ENCODE measurements at regions not wholly inside any gene's neighbourhood (a gene's known extent, or its start where the extent isn't known, plus 50 kb on each side); places are given as distances from the start of the nearest gene placed in this dataset.
"Not testable (repeated sequence)": the region's sequence is repeated elsewhere in the genome, so short reads cannot be mapped to it uniquely, and the experiment has no call there.

DNA sequence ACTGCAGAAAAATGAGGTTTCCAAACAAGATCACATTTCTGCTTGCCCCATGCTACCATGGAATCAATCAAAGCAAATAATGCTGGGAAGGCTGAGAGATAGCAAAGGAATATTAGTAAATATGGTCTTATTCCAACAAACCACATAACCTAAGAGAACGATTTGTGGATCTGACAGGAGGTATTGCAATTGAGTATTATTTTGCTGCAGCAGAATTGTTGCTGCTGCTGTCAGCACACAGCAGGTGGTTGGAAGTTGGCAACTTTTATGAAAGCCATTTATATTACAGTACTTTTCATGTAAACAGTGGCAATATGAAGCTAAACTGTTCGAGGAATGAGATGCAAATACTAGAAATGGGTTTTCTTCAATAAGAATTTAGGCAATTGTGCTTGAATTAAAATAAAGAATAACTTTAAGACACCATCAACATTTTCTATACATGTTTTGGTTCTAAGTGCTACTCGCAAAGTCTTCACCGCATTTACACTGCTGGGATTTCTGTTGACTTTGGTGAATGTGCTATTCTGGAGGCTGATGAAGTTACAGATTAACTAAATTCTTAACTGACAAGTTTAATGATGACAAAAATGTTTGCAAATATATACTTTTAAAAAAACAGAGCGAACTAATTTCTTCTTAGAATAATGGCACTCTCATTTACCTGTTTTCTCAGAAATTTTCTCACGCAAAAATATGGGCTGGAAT is 1285.7 kb downstream of the CNTNAP5 start:
- TF ChIP-seq YY1 (IDR thresholded peaks at IDR 0.05; ENCODE audit: insufficient read depth, insufficient read length), result no peak
- no peak for TF ChIP-seq SUZ12 (IDR thresholded peaks at IDR 0.05; ENCODE audit: extremely low read depth, insufficient read depth, insufficient read length)
- TF ChIP-seq ZNF274 (IDR thresholded peaks at IDR 0.05; ENCODE audit: low read depth, low read length), result no peak
- no peak for DNase-seq (ENCODE audit: low read depth, low spot score)
- Histone ChIP-seq H3K9me3 (ENCODE audit: insufficient read depth, low read length) (no peaks in the 10 kb centered on the region), H3K9ac (ENCODE audit: insufficient read length, low read depth) (no peak overlapping the region), H3K4me3 (ENCODE audit: insufficient read length, low read depth) (no peak overlapping the region), H3K36me3 (ENCODE audit: insufficient read depth, insufficient read length, low read length) (no peaks in the 10 kb centered on the region), H3K4me1 (ENCODE audit: insufficient read depth, insufficient read length) (no peaks in the 10 kb centered on the region), H3K27me3 (ENCODE audit: insufficient read depth, insufficient read length) (no peaks in the 10 kb centered on the region)

- Histone ChIP-seq H3K9me3 (ENCODE audit: insufficient read depth, low read length) (no peaks in the 10 kb centered on the region), H3K27me3 (ENCODE audit: insufficient read depth, insufficient read length) (no peaks in the 10 kb centered on the region), H3K36me3 (ENCODE audit: insufficient read depth, insufficient read length, low read length) (no peaks in the 10 kb centered on the region), H3K4me1 (ENCODE audit: insufficient read depth, insufficient read length) (no peaks in the 10 kb centered on the region), H3K4me3 (ENCODE audit: insufficient read length, low read depth) (no peak overlapping the region), H3K9ac (ENCODE audit: insufficient read length, low read depth) (no peak overlapping the region)
- TF ChIP-seq YY1 (IDR thresholded peaks at IDR 0.05; ENCODE audit: insufficient read depth, insufficient read length), result no peak
- no peak for TF ChIP-seq ZNF274 (IDR thresholded peaks at IDR 0.05; ENCODE audit: low read depth, low read length)
- TF ChIP-seq SUZ12 (IDR thresholded peaks at IDR 0.05; ENCODE audit: extremely low read depth, insufficient read depth, insufficient read length), result no peak
- no peak for DNase-seq (ENCODE audit: low read depth, low spot score)
These were observed 1287.3 kb downstream of the CNTNAP5 start for GRCh38 chr2:125312342-125312741.

- no peak overlapping the region for H3K4me3 ChIP-seq (ENCODE audit: insufficient read length, low read depth)
- H3K9me3 ChIP-seq (ENCODE audit: insufficient read depth, low read length), result no peaks in the 10 kb centered on the region
- no peak overlapping the region for H3K9ac ChIP-seq (ENCODE audit: insufficient read length, low read depth)
- no peaks in the 10 kb centered on the region for H3K4me1 ChIP-seq (ENCODE audit: insufficient read depth, insufficient read length)
- no peaks in the 10 kb centered on the region for H3K36me3 ChIP-seq (ENCODE audit: insufficient read depth, insufficient read length, low read length)
- no peak for TF ChIP-seq SUZ12 (IDR thresholded peaks at IDR 0.05; ENCODE audit: extremely low read depth, insufficient read depth, insufficient read length)
- TF ChIP-seq YY1 (IDR thresholded peaks at IDR 0.05; ENCODE audit: insufficient read depth, insufficient read length), result no peak
- no peak for TF ChIP-seq ZNF274 (IDR thresholded peaks at IDR 0.05; ENCODE audit: low read depth, low read length)
- DNase-seq (ENCODE audit: low read depth, low spot score), result no peak
- H3K27me3 ChIP-seq (ENCODE audit: insufficient read depth, insufficient read length), result no peaks in the 10 kb centered on the region
These were observed 1288.7 kb downstream of the CNTNAP5 start for GRCh38 chr2:125313806-125314205.

GRCh38 chr2:125318740-125319139 is 1293.7 kb downstream of the CNTNAP5 start:
- Histone ChIP-seq H3K9me3 (ENCODE audit: insufficient read depth, low read length) (no peaks in the 10 kb centered on the region), H3K4me3 (ENCODE audit: insufficient read length, low read depth) (no peak overlapping the region), H3K4me1 (ENCODE audit: insufficient read depth, insufficient read length) (no peaks in the 10 kb centered on the region), H3K36me3 (ENCODE audit: insufficient read depth, insufficient read length, low read length) (no peaks in the 10 kb centered on the region), H3K27me3 (ENCODE audit: insufficient read depth, insufficient read length) (no peaks in the 10 kb centered on the region), H3K9ac (ENCODE audit: insufficient read length, low read depth) (no peak overlapping the region)
- TF ChIP-seq YY1 (IDR thresholded peaks at IDR 0.05; ENCODE audit: insufficient read depth, insufficient read length), result no peak
- TF ChIP-seq ZNF274 (IDR thresholded peaks at IDR 0.05; ENCODE audit: low read depth, low read length), result no peak
- no peak for TF ChIP-seq SUZ12 (IDR thresholded peaks at IDR 0.05; ENCODE audit: extremely low read depth, insufficient read depth, insufficient read length)
- DNase-seq (ENCODE audit: low read depth, low spot score), result no peak

DNA sequence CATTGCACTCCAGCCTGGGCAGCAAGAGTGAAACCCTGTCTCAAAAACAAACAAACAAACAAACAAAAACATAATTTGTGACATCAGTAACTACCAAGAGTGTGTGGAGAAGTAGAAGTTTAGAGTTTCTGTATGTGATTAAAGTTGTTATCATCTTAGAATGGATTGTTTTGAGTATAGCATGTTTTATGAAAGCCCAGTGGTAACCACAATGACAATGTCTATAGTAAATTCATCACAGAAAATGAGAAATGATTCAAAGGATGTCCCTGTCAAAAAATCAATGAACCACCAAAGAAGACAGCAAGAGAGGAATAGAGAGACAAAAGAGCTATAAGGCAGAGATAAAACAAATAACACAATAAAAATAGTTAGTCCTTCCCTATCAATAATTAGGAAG is 1299.2 kb downstream of the CNTNAP5 start:
- H3K36me3 ChIP-seq (ENCODE audit: insufficient read depth, insufficient read length, low read length), result no peaks in the 10 kb centered on the region
- H3K4me3 ChIP-seq (ENCODE audit: insufficient read length, low read depth), result no peak overlapping the region
- TF ChIP-seq YY1 (IDR thresholded peaks at IDR 0.05; ENCODE audit: insufficient read depth, insufficient read length) (no peak), ZNF274 (IDR thresholded peaks at IDR 0.05; ENCODE audit: low read depth, low read length) (no peak), SUZ12 (IDR thresholded peaks at IDR 0.05; ENCODE audit: extremely low read depth, insufficient read depth, insufficient read length) (no peak)
- no peaks in the 10 kb centered on the region for H3K9me3 ChIP-seq (ENCODE audit: insufficient read depth, low read length)
- H3K9ac ChIP-seq (ENCODE audit: insufficient read length, low read depth), result no peak overlapping the region
- no peak for DNase-seq (ENCODE audit: low read depth, low spot score)
- no peaks in the 10 kb centered on the region for H3K4me1 ChIP-seq (ENCODE audit: insufficient read depth, insufficient read length)
- no peaks in the 10 kb centered on the region for H3K27me3 ChIP-seq (ENCODE audit: insufficient read depth, insufficient read length)

DNA sequence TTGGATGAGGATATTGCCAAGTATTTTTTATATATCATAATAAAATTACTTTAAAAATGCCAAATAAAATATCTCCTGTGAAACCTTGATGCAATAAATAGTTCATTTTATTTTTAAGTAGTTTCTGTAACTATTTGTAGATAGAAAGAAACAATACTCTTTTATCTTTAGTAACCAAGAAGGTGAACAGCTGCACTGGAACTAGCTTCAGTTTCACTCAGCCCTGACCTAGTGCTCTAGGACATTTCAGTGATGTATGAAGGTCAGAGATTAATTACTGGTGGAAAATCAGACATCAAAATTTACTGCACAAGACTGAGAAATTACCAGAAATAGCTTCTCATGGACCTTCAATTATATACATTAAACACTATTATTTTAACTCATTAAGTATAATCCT is 1305.0 kb downstream of the CNTNAP5 start:
- no peak overlapping the region for H3K4me3 ChIP-seq (ENCODE audit: insufficient read length, low read depth)
- H3K36me3 ChIP-seq (ENCODE audit: insufficient read depth, insufficient read length, low read length), result no peaks in the 10 kb centered on the region
- no peak overlapping the region for H3K9ac ChIP-seq (ENCODE audit: insufficient read length, low read depth)
- no peak for DNase-seq (ENCODE audit: low read depth, low spot score)
- TF ChIP-seq YY1 (IDR thresholded peaks at IDR 0.05; ENCODE audit: insufficient read depth, insufficient read length) (no peak), SUZ12 (IDR thresholded peaks at IDR 0.05; ENCODE audit: extremely low read depth, insufficient read depth, insufficient read length) (no peak), ZNF274 (IDR thresholded peaks at IDR 0.05; ENCODE audit: low read depth, low read length) (no peak)
- no peaks in the 10 kb centered on the region for H3K4me1 ChIP-seq (ENCODE audit: insufficient read depth, insufficient read length)
- H3K9me3 ChIP-seq (ENCODE audit: insufficient read depth, low read length), result no peaks in the 10 kb centered on the region
- no peaks in the 10 kb centered on the region for H3K27me3 ChIP-seq (ENCODE audit: insufficient read depth, insufficient read length)

GRCh38 chr2:125341353-125341752 is 1314.6 kb upstream of the GYPC start:
- DNase-seq (ENCODE audit: low read depth, low spot score), result no peak
- Histone ChIP-seq H3K9ac (ENCODE audit: insufficient read length, low read depth) (no peak overlapping the region), H3K36me3 (ENCODE audit: insufficient read depth, insufficient read length, low read length) (no peaks in the 10 kb centered on the region), H3K4me3 (ENCODE audit: insufficient read length, low read depth) (no peak overlapping the region), H3K9me3 (ENCODE audit: insufficient read depth, low read length) (no peaks in the 10 kb centered on the region), H3K27me3 (ENCODE audit: insufficient read depth, insufficient read length) (no peaks in the 10 kb centered on the region), H3K4me1 (ENCODE audit: insufficient read depth, insufficient read length) (no peaks in the 10 kb centered on the region)
- TF ChIP-seq YY1 (IDR thresholded peaks at IDR 0.05; ENCODE audit: insufficient read depth, insufficient read length) (no peak), ZNF274 (IDR thresholded peaks at IDR 0.05; ENCODE audit: low read depth, low read length) (no peak), SUZ12 (IDR thresholded peaks at IDR 0.05; ENCODE audit: extremely low read depth, insufficient read depth, insufficient read length) (no peak)

DNA sequence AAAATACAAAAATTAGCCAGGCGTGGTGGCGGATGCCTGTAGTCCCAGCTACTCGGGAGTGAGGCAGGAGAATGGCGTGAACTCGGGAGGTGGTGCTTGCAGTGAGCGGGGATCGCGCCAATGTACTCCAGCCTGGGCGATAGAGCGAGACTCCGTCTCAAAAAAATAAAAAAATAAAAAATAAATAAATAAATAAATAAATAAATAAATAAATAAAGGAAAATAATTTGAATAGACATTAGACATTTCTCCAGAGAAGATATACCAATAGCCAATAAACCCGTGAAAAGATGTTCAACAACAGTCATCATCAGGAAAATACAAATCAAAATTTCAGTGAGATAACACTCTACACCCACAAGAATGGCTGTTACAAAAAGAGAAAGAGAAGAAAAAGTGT is 1302.4 kb upstream of the GYPC start:
- not testable (repeated sequence) for H3K9me3 ChIP-seq (ENCODE audit: insufficient read depth, low read length); H3K27me3 ChIP-seq (ENCODE audit: insufficient read depth, insufficient read length); DNase-seq (ENCODE audit: low read depth, low spot score); H3K4me3 ChIP-seq (ENCODE audit: insufficient read length, low read depth); H3K36me3 ChIP-seq (ENCODE audit: insufficient read depth, insufficient read length, low read length); H3K4me1 ChIP-seq (ENCODE audit: insufficient read depth, insufficient read length); H3K9ac ChIP-seq (ENCODE audit: insufficient read length, low read depth)
